Activated CD8-positive, alpha-beta T cell treated with anti-CD3 and anti-CD28 coated beads for 36 hours (primary cell): ENCODE measurements at regions not wholly inside any gene's neighbourhood (a gene's known extent, or its start where the extent isn't known, plus 50 kb on each side); places are given as distances from the start of the nearest gene placed in this dataset.
"Not testable (repeated sequence)": the region's sequence is repeated elsewhere in the genome, so short reads cannot be mapped to it uniquely, and the experiment has no call there.

Experiments
- ATAC-seq: fragments of 200-7000 bp; cut with Tn5 transposase; one replicate; pipeline ENCODE4 v1.10.0; 2021; ENCODE audit warnings: mild to moderate bottlenecking, moderate library complexity
- CTCF ChIA-PET: fragments of 350-600 bp; sonication (Branson Sonifier 250); formaldehyde crosslinking; loops from one replicate; lab custom pipeline; 2021; ENCODE audit warnings: antibody characterized with exemption; lab: Charles Lee
- POLR2A ChIA-PET: fragments of 350-600 bp; sonication (Branson Sonifier 250); formaldehyde crosslinking; loops from one replicate; lab custom pipeline; 2021; ENCODE audit warnings: antibody characterized with exemption; lab: Charles Lee
- DNase-seq: peaks from one replicate; pipeline ENCODE4 v3.0.0-alpha.2; 2020
- H3K27ac Mint-ChIP-seq: one replicate; pipeline ENCODE4 v1.8.0; 2021; ENCODE audit warnings: mild to moderate bottlenecking, mixed read lengths
- H3K27me3 Mint-ChIP-seq: one replicate; pipeline ENCODE4 v1.8.0; 2021; ENCODE audit warnings: mixed read lengths
- H3K36me3 Mint-ChIP-seq: one replicate; pipeline ENCODE4 v1.8.0; 2021; ENCODE audit warnings: low read depth, mixed read lengths
- H3K4me1 Mint-ChIP-seq: one replicate; pipeline ENCODE4 v1.8.0; 2021; ENCODE audit warnings: low read depth, mixed read lengths
- H3K4me3 Mint-ChIP-seq: one replicate; pipeline ENCODE4 v1.8.0; 2021; ENCODE audit warnings: mild to moderate bottlenecking, moderate library complexity, mixed read lengths
- H3K9me3 Mint-ChIP-seq: one replicate; pipeline ENCODE4 v1.8.0; 2021; ENCODE audit warnings: mixed read lengths
- intact Hi-C: fragments of 100-400 bp; cut with micrococcal nuclease; formaldehyde crosslinking; loops from one replicate; pipeline ENCODE4 v1.10.0; 2022
- TF ChIP-seq, protein P1 (sequence below): fragments of 200-600 bp; IDR thresholded peaks from one replicate; pipeline ENCODE4 v1.8.0; 2022; ENCODE audit warnings: antibody characterized with exemption, mild to moderate bottlenecking

- ChIA-PET POLR2A (no interaction called here), CTCF (no interaction called here)
- H3K4me1 Mint-ChIP-seq, result no peaks in the 10 kb centered on the region
- ATAC-seq, result no peak
- no peaks in the 10 kb centered on the region for H3K36me3 Mint-ChIP-seq
- peaks cover 19% of the 10 kb centered on the region for H3K27me3 Mint-ChIP-seq
- intact Hi-C loops, result no loop called here
- TF ChIP-seq, protein P1, sequence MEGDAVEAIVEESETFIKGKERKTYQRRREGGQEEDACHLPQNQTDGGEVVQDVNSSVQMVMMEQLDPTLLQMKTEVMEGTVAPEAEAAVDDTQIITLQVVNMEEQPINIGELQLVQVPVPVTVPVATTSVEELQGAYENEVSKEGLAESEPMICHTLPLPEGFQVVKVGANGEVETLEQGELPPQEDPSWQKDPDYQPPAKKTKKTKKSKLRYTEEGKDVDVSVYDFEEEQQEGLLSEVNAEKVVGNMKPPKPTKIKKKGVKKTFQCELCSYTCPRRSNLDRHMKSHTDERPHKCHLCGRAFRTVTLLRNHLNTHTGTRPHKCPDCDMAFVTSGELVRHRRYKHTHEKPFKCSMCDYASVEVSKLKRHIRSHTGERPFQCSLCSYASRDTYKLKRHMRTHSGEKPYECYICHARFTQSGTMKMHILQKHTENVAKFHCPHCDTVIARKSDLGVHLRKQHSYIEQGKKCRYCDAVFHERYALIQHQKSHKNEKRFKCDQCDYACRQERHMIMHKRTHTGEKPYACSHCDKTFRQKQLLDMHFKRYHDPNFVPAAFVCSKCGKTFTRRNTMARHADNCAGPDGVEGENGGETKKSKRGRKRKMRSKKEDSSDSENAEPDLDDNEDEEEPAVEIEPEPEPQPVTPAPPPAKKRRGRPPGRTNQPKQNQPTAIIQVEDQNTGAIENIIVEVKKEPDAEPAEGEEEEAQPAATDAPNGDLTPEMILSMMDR, result no peak
- H3K4me3 Mint-ChIP-seq, result no peak overlapping the region
- no peak overlapping the region for H3K27ac Mint-ChIP-seq
- H3K9me3 Mint-ChIP-seq, result no peaks in the 10 kb centered on the region
- no peak for DNase-seq
Observed at GRCh38 chr7:45278763-45279398, 121.3 kb downstream of the RAMP3 start.

- H3K36me3 Mint-ChIP-seq, H3K4me3 Mint-ChIP-seq, H3K27me3 Mint-ChIP-seq, H3K9me3 Mint-ChIP-seq, POLR2A ChIA-PET, H3K4me1 Mint-ChIP-seq, DNase-seq, intact Hi-C loops, CTCF ChIA-PET, H3K27ac Mint-ChIP-seq, ATAC-seq: not testable (repeated sequence)
Observed at GRCh38 chr7:45289611-45290010, 132.0 kb downstream of the RAMP3 start.

GRCh38 chr7:45290880-45291279 is 133.3 kb downstream of the RAMP3 start:
- ATAC-seq, result no peak
- ChIA-PET POLR2A (no interaction called here), CTCF (no interaction called here)
- Mint-ChIP-seq H3K27ac (no peak overlapping the region), H3K27me3 (peaks cover 7% of the 10 kb centered on the region), H3K4me3 (no peak overlapping the region), H3K9me3 (peaks cover 9% of the 10 kb centered on the region), H3K36me3 (no peaks in the 10 kb centered on the region), H3K4me1 (no peaks in the 10 kb centered on the region)
- TF ChIP-seq, protein P1, result no peak
- intact Hi-C loops, result no loop called here
- no peak for DNase-seq

GRCh38 chr7:45292481-45292880 is 134.9 kb downstream of the RAMP3 start:
- Mint-ChIP-seq H3K27ac (no peak overlapping the region), H3K27me3 (peaks cover 12% of the 10 kb centered on the region), H3K4me3 (no peak overlapping the region), H3K9me3 (peaks cover 9% of the 10 kb centered on the region), H3K4me1 (no peaks in the 10 kb centered on the region), H3K36me3 (no peaks in the 10 kb centered on the region)
- DNase-seq (no peak), ATAC-seq (no peak)
- intact Hi-C loops, result no loop called here
- CTCF ChIA-PET, result no interaction called here
- TF ChIP-seq, protein P1, result no peak
- POLR2A ChIA-PET, result no interaction called here

- DNase-seq (no peak), ATAC-seq (no peak)
- no peaks in the 10 kb centered on the region for H3K36me3 Mint-ChIP-seq
- intact Hi-C loops, result no loop called here
- no peaks in the 10 kb centered on the region for H3K4me1 Mint-ChIP-seq
- peaks cover 6% of the 10 kb centered on the region for H3K9me3 Mint-ChIP-seq
- no peak overlapping the region for H3K4me3 Mint-ChIP-seq
- H3K27me3 Mint-ChIP-seq, result peaks cover 12% of the 10 kb centered on the region
- ChIA-PET CTCF (no interaction called here), POLR2A (no interaction called here)
- TF ChIP-seq, protein P1, result no peak
- no peak overlapping the region for H3K27ac Mint-ChIP-seq
Observed at GRCh38 chr7:45293295-45293942, 135.8 kb downstream of the RAMP3 start.
